HEK293T (cell line): ENCODE measurements at regions not wholly inside any gene's neighbourhood (a gene's known extent, or its start where the extent isn't known, plus 50 kb on each side); places are given as distances from the start of the nearest gene placed in this dataset.
"Not testable (repeated sequence)": the region's sequence is repeated elsewhere in the genome, so short reads cannot be mapped to it uniquely, and the experiment has no call there.

Experiments
- BHLHE40 ChIP-seq: fragments of 450-650 bp; IDR thresholded peaks from 2 replicates; pipeline ENCODE4 v1.6.1; 2016; ENCODE audit warnings: mild to moderate bottlenecking, moderate library complexity, borderline replicate concordance
- ELF4 ChIP-seq: fragments of 450-650 bp; IDR thresholded peaks from 2 replicates; pipeline ENCODE4 v1.6.1; 2017; ENCODE audit warnings: antibody characterized with exemption
- FOXM1 ChIP-seq: fragments of 450-650 bp; IDR thresholded peaks from 2 replicates; pipeline ENCODE4 v1.6.1; 2017; ENCODE audit warnings: mild to moderate bottlenecking, borderline replicate concordance
- NFRKB ChIP-seq: fragments of 450-650 bp; IDR thresholded peaks from 2 replicates; pipeline ENCODE4 v1.6.1; 2016; ENCODE audit warnings: mild to moderate bottlenecking, moderate library complexity
- SP1 ChIP-seq: fragments of 450-650 bp; IDR thresholded peaks from 2 replicates; pipeline ENCODE4 v1.6.1; 2017
- SUZ12 ChIP-seq: fragments of 450-650 bp; IDR thresholded peaks from 2 replicates; pipeline ENCODE4 v1.6.1; 2016; ENCODE audit warnings: mild to moderate bottlenecking
- TARDBP ChIP-seq: fragments of 450-650 bp; IDR thresholded peaks from 2 replicates; pipeline ENCODE4 v1.6.1; 2016
- ZNF384 ChIP-seq: fragments of 450-650 bp; IDR thresholded peaks from 2 replicates; pipeline ENCODE4 v1.6.1; 2016

DNA sequence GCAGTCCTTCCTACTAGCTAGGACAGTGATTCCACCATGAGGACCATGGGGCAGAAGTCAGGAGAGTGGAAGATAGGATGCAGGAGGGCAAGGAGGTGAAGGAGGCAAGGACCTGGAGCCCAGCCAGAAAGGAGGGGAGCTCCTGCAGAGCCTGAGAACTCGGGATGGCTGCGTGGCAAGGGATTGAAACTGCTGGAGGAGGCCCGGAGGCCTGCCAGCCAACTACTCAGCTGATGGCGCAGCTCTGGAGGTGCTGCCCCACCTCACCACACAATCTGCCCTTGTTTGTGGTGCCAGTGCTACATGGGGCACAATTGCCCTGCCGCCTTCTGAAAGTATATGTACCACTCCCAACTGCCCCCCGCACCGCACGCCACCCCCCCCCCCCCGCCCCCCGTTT is 307.3 kb upstream of the CHRNA7 start:
- TF ChIP-seq SUZ12, BHLHE40, SP1, ELF4, ZNF384, FOXM1, NFRKB, TARDBP: not testable (repeated sequence)
